Glutamatergic neuron (in vitro differentiated cells): ENCODE measurements at regions not wholly inside any gene's neighbourhood (a gene's known extent, or its start where the extent isn't known, plus 50 kb on each side); places are given as distances from the start of the nearest gene placed in this dataset.

Experiments
- DNase-seq: peaks from one replicate; pipeline ENCODE4 v3.0.0; 2022
- H3K27ac Mint-ChIP-seq: one replicate; pipeline ENCODE4 v1.8.0; 2020; ENCODE audit warnings: mild to moderate bottlenecking, mixed read lengths, inconsistent platforms; ENCODE audit not compliant: unreplicated experiment
- H3K27me3 Mint-ChIP-seq: one replicate; pipeline ENCODE4 v1.8.0; 2020; ENCODE audit warnings: mild to moderate bottlenecking, moderate library complexity, mixed read lengths, inconsistent platforms; ENCODE audit not compliant: unreplicated experiment
- H3K36me3 Mint-ChIP-seq: one replicate; pipeline ENCODE4 v1.8.0; 2020; ENCODE audit warnings: mild to moderate bottlenecking, mixed read lengths, inconsistent platforms; ENCODE audit not compliant: unreplicated experiment
- H3K4me1 Mint-ChIP-seq: one replicate; pipeline ENCODE4 v1.8.0; 2020; ENCODE audit warnings: mild to moderate bottlenecking, low read depth, mixed read lengths, inconsistent platforms; ENCODE audit not compliant: unreplicated experiment
- H3K4me3 Mint-ChIP-seq: one replicate; pipeline ENCODE4 v1.8.0; 2020; ENCODE audit warnings: mild to moderate bottlenecking, mixed read lengths, inconsistent platforms; ENCODE audit not compliant: unreplicated experiment
- H3K9me3 Mint-ChIP-seq: one replicate; pipeline ENCODE4 v1.8.0; 2020; ENCODE audit warnings: mild to moderate bottlenecking, moderate library complexity, mixed read lengths, inconsistent platforms; ENCODE audit not compliant: unreplicated experiment
- TF ChIP-seq, protein P1 (sequence below): fragments of 200-600 bp; sonication (generic); IDR thresholded peaks from one replicate; pipeline ENCODE4 v1.5.0; 2021; ENCODE audit not compliant: partially characterized antibody, unreplicated experiment

DNA sequence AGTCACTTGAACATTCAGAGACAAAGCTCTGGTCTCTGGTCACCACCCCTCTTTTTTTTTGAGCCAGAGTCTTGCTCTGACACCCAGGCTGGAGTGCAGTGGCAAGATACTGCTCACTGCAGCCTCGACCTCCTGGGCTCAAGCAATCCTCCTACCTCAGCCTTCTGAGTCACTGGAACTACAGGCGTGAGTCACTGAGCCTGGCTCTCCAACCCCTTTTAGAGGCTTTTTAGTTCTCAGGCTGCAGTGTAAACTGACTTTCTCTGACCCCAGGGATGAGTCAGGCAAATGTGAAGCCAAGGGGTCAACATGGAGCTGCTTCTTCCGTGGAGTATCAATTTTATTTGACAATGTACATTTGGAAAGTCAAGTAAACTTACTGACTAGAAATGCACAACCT lies 229.2 kb downstream of the PTTG2 start:
- Mint-ChIP-seq H3K27me3 (peaks cover 2% of the 10 kb centered on the region), H3K9me3 (peaks cover 2% of the 10 kb centered on the region), H3K4me3 (no peak overlapping the region), H3K4me1 (no peaks in the 10 kb centered on the region), H3K27ac (no peak overlapping the region), H3K36me3 (peaks cover 9% of the 10 kb centered on the region)
- no peak for DNase-seq
- TF ChIP-seq, protein P1, sequence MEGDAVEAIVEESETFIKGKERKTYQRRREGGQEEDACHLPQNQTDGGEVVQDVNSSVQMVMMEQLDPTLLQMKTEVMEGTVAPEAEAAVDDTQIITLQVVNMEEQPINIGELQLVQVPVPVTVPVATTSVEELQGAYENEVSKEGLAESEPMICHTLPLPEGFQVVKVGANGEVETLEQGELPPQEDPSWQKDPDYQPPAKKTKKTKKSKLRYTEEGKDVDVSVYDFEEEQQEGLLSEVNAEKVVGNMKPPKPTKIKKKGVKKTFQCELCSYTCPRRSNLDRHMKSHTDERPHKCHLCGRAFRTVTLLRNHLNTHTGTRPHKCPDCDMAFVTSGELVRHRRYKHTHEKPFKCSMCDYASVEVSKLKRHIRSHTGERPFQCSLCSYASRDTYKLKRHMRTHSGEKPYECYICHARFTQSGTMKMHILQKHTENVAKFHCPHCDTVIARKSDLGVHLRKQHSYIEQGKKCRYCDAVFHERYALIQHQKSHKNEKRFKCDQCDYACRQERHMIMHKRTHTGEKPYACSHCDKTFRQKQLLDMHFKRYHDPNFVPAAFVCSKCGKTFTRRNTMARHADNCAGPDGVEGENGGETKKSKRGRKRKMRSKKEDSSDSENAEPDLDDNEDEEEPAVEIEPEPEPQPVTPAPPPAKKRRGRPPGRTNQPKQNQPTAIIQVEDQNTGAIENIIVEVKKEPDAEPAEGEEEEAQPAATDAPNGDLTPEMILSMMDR, result no peak

DNA sequence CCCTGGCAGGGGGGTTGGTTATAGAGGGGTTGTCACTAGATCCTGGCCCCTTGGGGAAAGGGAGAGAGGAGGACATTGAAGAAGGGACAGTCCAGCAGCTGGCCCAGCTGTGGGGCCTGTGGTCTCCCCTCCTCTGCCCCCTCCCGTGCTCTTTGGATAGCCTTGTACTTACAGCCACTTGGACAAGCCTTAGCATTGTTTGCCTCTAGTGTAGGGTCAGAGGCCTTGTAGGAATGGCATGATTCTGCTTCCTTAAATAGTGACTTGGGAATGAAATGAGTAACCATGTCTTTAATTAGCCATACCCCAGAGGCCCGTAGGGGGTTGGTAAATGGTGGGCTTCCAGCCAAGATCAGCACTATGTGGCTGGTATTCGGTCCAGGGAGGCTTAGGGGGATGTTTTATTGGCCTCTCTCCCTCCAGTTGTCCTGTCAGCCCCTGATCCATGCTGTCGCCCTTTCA lies 230.6 kb downstream of the PTTG2 start:
- Mint-ChIP-seq H3K4me1 (no peaks in the 10 kb centered on the region), H3K4me3 (no peak overlapping the region), H3K9me3 (peaks cover 2% of the 10 kb centered on the region), H3K27ac (no peak overlapping the region), H3K36me3 (peaks cover 9% of the 10 kb centered on the region), H3K27me3 (peaks cover 2% of the 10 kb centered on the region)
- TF ChIP-seq, protein P1, result no peak
- DNase-seq, result no peak

DNA sequence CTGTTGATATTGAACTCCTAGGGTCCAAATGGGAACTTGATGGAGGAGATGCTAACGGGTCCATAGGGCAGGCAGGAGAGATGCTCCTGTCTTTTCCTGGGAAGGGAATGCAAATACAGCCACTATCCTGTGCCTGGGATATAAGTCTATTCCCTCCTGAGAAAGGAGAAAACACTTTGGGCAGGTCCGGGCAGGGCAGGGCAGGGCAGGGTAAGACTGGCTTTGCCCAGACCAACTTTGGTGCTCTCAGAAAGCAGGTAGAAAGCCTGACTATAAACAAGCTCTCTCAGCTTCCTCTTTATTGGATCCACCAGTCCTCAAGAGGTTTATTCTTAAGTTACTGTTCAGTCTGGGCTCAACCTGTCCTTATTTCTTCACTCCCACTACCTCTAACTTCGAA lies 232.3 kb downstream of the PTTG2 start:
- Mint-ChIP-seq H3K27ac (no peak overlapping the region), H3K36me3 (peaks cover 6% of the 10 kb centered on the region), H3K4me3 (no peak overlapping the region), H3K27me3 (peaks cover 2% of the 10 kb centered on the region), H3K4me1 (no peaks in the 10 kb centered on the region), H3K9me3 (peaks cover 2% of the 10 kb centered on the region)
- TF ChIP-seq, protein P1, result no peak
- no peak for DNase-seq

DNA sequence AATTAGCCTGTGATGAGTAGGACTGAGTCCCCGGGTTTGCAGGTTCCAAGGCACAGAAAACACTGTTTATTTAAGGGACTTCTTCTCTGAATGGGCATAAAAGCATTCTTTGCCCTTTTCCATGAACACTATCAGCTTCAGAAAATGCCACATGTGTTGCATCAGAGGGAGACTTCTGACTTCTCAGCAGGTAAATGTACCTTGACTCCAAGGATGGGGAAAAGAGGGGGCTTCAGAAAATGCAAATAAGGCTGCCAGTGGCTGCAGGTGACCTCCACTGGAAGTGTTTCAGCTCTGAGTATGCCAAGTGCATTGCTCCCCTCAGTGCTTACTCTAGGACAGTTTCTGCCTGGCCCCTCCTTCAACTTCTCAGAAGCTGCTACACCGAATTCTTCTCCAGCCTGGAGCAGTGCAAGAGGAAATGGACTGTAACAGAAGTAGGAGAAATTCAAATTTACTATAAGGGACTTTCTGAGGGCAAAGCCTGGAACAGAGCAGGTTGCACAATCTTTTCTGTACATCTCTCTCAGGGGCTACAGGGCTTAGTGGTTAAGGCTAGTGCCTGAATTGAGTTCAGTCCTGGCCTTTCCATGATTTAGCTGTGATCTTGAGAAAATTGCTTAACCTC lies 233.2 kb downstream of the PTTG2 start:
- Mint-ChIP-seq H3K27ac (no peak overlapping the region), H3K4me3 (no peak overlapping the region), H3K27me3 (peaks cover 2% of the 10 kb centered on the region), H3K4me1 (no peaks in the 10 kb centered on the region), H3K9me3 (peaks cover 2% of the 10 kb centered on the region), H3K36me3 (no peaks in the 10 kb centered on the region)
- TF ChIP-seq, protein P1, result no peak
- DNase-seq, result no peak

DNA sequence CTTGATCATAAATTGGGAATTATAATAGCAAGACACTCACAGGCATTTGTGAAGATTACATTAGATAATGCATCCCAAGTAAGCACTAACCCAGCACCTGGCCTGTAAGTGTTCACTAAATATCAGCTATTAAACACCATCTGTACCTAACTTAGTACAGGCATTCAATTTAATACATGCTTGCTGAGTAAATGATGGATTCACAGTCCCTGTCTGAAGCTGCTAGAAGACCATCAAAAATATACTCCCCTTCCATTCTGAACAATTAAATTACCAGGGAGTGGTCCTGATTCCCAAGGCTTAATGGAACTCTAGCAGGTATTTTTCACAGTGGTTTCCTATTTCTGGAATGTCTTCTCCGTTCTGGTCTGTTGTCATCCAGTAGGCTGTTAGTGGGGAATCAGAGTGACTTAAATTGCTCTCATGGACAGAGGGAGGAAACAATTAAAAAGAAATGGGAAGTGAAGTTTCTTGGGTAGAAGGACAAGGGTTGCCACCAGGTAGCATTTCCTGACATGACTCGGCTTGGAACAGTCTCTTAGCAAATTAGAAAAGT lies 233.9 kb downstream of the PTTG2 start:
- no peaks in the 10 kb centered on the region for H3K4me1 Mint-ChIP-seq
- DNase-seq, result no peak
- peaks cover 2% of the 10 kb centered on the region for H3K9me3 Mint-ChIP-seq
- TF ChIP-seq, protein P1, result no peak
- no peak overlapping the region for H3K4me3 Mint-ChIP-seq
- peaks cover 2% of the 10 kb centered on the region for H3K27me3 Mint-ChIP-seq
- H3K27ac Mint-ChIP-seq, result no peak overlapping the region
- H3K36me3 Mint-ChIP-seq, result no peaks in the 10 kb centered on the region
